RKO (cell line): ENCODE measurements at regions not wholly inside any gene's neighbourhood (a gene's known extent, or its start where the extent isn't known, plus 50 kb on each side); places are given as distances from the start of the nearest gene placed in this dataset.

Experiments used
- DNase-seq: peaks from one replicate; pipeline ENCODE4 v3.0.0-alpha.2; 2016; ENCODE audit warnings: low spot score

- DNase-seq, result no peak
Observed at GRCh38 chr12:24044941-24045703, 95.7 kb upstream of the SOX5 start.

GRCh38 chr12:24042651-24043050 is 93.2 kb upstream of the SOX5 start:
- DNase-seq, result no peak

GRCh38 chr12:24039113-24039525 is 89.6 kb upstream of the SOX5 start:
- peak; percentile 9 for DNase-seq

DNA sequence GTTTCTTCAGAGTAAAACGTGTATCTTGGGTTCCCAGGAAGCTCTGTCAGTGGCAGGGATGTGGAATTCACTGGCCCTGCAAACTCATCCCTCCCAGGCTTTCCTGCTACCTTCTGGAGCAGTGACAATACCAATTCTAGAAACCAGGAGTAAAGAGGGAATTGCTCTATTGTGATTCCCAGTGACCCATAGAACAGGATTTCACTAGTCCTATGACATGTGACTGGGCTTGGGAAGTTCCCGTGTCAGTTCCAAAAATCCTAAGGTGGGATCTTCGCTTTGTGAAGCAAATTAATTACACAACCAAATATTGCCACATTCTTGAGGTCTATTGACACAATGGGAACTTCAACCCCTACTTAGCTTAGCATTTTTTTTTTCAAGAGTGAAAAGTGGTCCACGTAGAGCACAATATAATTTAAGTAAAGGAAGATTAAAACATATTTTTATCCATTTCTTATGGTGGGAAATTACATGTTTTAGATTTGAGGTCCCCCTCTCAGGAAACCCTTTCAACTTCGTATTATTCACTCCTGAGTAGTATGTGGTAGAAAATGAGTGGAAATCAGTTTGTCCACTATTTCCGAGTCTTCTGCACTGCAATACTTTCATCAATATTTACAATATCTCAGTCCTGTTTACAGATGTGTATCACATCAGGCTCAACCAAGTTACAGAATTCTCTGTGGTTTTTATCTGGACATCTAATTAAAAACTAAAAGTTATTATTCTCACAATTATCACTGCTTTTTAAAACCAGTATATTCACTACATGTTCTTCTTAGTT is 88.9 kb upstream of the SOX5 start:
- no peak for DNase-seq

DNA sequence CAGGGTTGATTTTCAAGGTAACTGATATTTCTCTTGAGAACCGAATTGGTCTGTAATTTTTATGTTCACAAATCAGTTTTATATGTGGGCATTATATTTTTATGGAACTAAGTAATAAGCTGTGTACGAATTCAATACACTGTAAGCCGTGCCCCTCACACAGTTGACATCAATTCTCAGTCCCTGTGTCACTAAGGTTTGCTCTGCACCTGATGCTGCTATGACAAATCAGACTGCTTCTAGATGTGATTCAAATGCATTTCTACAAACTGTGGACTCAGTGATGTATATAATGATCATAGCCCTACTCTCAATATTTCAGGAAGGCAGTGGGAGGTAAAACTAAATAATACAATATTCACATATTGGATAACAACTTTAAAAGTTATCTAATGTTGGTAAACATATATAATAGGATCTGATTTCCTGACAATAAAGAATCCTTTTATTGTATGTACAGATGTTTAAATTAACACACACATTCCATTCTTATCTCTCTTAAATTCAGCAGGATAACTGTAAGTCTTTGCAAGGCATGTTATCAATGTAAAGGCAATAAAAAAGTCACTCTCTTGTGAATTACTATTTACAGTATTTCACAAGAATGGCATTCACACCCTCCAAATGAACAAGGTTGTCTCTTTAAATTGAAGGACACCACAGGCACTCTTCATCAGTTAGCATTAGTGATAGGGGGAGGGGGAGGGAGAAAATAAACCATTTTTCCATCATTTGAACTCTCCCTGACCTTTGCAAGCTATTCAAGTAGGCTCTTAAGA is 87.2 kb upstream of the SOX5 start:
- no peak for DNase-seq

- DNase-seq, result no peak
Observed at GRCh38 chr12:24034894-24035293, 85.4 kb upstream of the SOX5 start.

- DNase-seq, result no peak
Observed at GRCh38 chr12:24034160-24034559, 84.7 kb upstream of the SOX5 start.

DNA sequence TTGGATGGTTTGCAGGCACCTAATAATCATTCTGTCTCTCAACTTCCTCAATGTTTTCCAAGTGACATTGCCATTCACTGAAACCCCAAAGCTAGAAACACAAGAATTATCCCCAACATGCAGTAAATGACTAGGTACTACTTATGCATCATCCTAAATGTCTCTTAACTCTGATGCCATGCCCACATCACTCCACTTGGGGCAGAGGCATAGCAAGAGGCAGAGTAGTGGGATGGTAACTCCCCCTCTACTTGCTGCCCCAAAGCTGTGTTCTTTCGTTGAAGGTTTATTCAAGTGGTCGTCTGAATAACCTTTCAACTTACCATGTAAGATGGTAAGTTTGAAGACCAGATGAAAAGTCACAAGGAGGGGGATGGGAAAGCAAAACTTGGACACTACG is 77.9 kb upstream of the SOX5 start:
- no peak for DNase-seq

DNA sequence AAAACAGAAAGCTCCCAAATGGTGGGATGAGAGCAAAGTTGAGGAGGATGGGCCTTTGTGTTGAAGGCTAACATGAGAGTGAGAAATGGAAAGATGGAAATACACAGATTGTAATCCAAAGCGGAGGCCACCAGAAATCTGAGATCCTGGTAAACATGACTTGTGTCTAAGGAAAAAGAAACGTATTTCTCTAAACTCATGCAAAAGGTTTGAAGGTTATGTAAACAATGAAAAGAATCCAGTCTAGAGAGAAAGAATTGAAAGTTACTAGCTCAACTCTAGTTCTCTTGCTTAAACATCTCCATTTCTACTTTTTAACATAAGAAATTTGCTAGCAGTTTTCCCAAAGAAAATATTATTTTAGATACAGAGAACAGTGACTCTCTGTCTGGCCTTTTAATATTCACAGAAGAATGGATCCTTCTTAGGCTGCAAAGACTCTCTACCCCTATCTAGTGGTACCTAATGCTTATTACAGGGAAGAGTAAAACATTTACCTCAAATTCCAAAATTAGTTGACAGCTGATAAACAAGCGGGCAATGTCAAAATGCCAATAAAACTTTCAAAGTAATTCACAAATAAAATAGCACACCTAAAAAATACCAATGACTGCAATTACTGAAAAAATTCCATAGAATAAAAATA is 75.8 kb upstream of the SOX5 start:
- DNase-seq, result peak; percentile 41

DNA sequence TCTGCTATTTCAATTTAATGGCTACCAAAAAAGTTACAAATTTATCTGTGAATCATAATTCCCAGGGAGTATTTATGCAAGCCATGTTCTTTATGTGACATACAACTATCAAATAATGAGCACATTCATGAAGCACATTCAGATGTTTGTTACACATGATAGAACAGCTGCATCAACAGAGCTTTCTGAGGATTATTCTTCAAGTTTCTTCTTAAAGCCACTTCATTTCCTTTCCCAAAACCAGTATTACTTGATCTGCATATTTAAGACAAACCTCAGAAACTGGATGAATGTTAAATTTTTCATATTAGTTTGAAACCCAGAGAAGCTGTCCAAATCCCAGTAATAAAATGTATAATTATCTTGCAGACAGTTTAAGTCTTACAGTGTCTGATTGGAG is 73.6 kb upstream of the SOX5 start:
- no peak for DNase-seq

GRCh38 chr12:24021164-24021502 is 71.7 kb upstream of the SOX5 start:
- DNase-seq, result no peak

DNA sequence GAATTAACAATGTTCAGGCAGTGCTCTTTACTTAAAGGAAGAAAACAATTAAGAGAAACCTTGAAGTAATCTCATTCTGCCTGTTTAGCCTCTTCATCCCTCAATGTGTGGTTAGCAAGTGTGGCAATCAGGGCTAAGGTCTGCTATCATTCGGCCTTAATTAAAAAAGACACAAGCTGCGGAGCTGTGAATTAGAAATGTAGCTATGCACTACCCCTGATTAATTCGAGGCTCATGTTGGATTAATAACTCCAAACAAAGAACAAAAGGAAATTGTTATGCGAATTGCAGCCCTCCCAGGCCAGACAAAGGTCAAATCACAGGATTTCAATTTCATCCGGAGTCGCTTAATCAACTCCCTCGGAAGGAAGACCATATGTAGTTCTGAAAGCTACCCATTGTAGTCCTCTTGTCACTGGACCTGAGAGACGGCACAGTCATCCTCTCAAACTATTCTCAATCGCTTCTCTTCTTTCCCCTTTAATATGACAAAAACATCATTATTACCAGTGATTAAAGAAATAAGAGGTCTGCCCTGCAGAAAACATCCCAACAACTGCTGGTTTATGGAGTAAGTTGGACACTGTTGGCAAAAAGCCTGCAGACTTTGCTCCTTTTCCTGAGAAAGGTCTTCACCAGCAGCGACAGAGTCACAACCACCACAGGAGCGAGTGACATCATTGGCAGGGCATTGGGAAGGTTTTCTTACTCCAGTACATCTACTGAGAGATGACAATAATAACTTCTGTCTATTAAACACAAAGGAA is 71.1 kb upstream of the SOX5 start:
- no peak for DNase-seq

- no peak for DNase-seq
Observed at GRCh38 chr12:24015833-24016160, 66.3 kb upstream of the SOX5 start.

GRCh38 chr12:24014915-24015832 is 65.7 kb upstream of the SOX5 start:
- no peak for DNase-seq

- DNase-seq, result no peak
Observed at GRCh38 chr12:24014240-24014639, 64.8 kb upstream of the SOX5 start.

- no peak for DNase-seq
Observed at GRCh38 chr12:24012528-24012927, 63.1 kb upstream of the SOX5 start.

DNA sequence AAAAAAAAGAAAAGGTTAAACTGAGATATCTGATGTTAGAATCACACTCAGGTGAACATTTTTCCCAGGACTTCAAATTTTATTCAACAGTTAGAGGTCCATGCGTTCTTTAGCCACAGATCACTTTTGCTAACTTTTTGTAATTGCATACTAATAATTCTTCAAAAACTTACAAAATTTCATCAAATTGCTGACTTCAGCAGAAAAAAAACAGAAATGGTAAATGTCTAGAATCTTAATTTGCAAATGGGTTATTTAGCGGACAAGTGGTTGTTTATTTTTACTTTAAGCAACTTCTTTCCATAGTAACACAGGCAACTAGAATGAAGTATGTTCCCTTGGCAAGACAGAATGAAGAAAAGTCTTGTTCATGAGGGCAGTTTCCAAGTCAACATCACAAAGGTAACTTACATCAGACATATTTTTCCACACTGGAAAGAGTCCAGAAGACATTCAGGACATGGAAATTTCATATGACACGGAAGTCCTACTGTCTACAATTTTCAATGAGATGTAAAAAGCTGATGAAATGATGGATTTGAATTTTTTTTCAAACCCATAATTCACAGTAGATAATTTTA is 62.5 kb upstream of the SOX5 start:
- DNase-seq, result no peak

DNA sequence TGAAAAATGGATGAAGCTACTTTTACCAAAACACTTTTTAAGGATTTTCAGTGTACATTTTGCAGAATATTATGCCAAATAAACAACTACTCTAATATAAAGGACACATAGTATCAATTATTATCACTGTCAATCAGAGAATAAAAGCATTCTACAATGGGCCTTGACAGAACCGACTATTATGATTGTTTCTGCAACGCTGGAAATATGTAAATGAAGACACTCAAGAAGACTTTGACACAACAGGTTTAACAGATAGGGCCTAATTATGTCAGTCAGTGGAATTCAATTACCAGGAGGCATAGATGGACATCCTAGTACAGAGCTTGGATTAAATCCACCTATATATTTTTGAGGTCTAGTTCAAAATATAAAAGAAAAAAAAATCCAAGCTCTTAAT is 58.7 kb upstream of the SOX5 start:
- no peak for DNase-seq
